H9 (cell line): ENCODE measurements at regions not wholly inside any gene's neighbourhood (a gene's known extent, or its start where the extent isn't known, plus 50 kb on each side); places are given as distances from the start of the nearest gene placed in this dataset.

Experiments
- DNase-seq: peaks from one replicate; pipeline ENCODE4 v3.0.0-alpha.2; 2017
- H2AFZ ChIP-seq: one replicate; pipeline ENCODE4 v1.6.1; 2013; ENCODE audit warnings: mild to moderate bottlenecking, low read length, control low read depth, moderate library complexity
- H2AK5ac ChIP-seq: 2 replicates; pipeline ENCODE4 v1.6.1; 2013; ENCODE audit warnings: low read length, control low read depth, mixed read lengths; ENCODE audit not compliant: insufficient read length
- H2BK120ac ChIP-seq: one replicate; pipeline ENCODE4 v1.6.1; 2013; ENCODE audit warnings: low read depth, mild to moderate bottlenecking, low read length, control low read depth, inconsistent platforms; ENCODE audit not compliant: poor library complexity, severe bottlenecking
- H2BK12ac ChIP-seq: 2 replicates; pipeline ENCODE4 v1.6.1; 2013; ENCODE audit warnings: low read length, control low read depth, mixed read lengths, low read depth; ENCODE audit not compliant: insufficient read length
- H2BK15ac ChIP-seq: 2 replicates; pipeline ENCODE4 v1.6.1; 2013; ENCODE audit warnings: low read depth, low read length, control low read depth
- H2BK20ac ChIP-seq: one replicate; pipeline ENCODE4 v1.6.1; 2013; ENCODE audit warnings: low read depth, mild to moderate bottlenecking, low read length, control low read depth, inconsistent platforms; ENCODE audit not compliant: poor library complexity, severe bottlenecking
- H2BK5ac ChIP-seq: 2 replicates; pipeline ENCODE4 v1.6.1; 2013; ENCODE audit warnings: low read length, control low read depth, mixed read lengths; ENCODE audit not compliant: insufficient read length
- H3K14ac ChIP-seq: 2 replicates; pipeline ENCODE4 v1.6.1; 2013; ENCODE audit warnings: low read length, control low read depth; ENCODE audit not compliant: insufficient read depth
- H3K18ac ChIP-seq: 2 replicates; pipeline ENCODE4 v1.6.1; 2013; ENCODE audit warnings: low read depth, mild to moderate bottlenecking, mixed read lengths, low read length, control low read depth; ENCODE audit not compliant: insufficient read length
- H3K23ac ChIP-seq: 2 replicates; pipeline ENCODE4 v1.6.1; 2013; ENCODE audit warnings: low read length, control low read depth, mixed read lengths, low read depth; ENCODE audit not compliant: insufficient read length
- H3K23me2 ChIP-seq: 2 replicates; pipeline ENCODE4 v1.6.1; 2013; ENCODE audit warnings: low read depth, mild to moderate bottlenecking, mixed read lengths, low read length, control low read depth; ENCODE audit not compliant: insufficient read length, poor library complexity, severe bottlenecking
- H3K27ac ChIP-seq: 2 replicates; pipeline ENCODE4 v1.5.1; 2013; ENCODE audit warnings: low read length, control low read depth, mixed read lengths, low read depth; ENCODE audit not compliant: insufficient read length
- H3K27me3 ChIP-seq: 2 replicates; pipeline ENCODE4 v1.6.1; 2013; ENCODE audit warnings: low read length, control low read depth, inconsistent platforms; ENCODE audit not compliant: insufficient read depth
- H3K4ac ChIP-seq: 2 replicates; pipeline ENCODE4 v1.6.1; 2013; ENCODE audit warnings: low read depth, mild to moderate bottlenecking, control low read depth, inconsistent platforms, low read length, moderate library complexity
- H3K4me1 ChIP-seq: 2 replicates; pipeline ENCODE4 v1.6.1; 2013; ENCODE audit warnings: low read length, control low read depth, inconsistent platforms; ENCODE audit not compliant: insufficient read depth
- H3K4me2 ChIP-seq: 2 replicates; pipeline ENCODE4 v1.6.1; 2013; ENCODE audit warnings: low read length, control low read depth, mixed read lengths; ENCODE audit not compliant: insufficient read length, insufficient read depth
- H3K56ac ChIP-seq: 2 replicates; pipeline ENCODE4 v1.6.1; 2013; ENCODE audit warnings: low read depth, mild to moderate bottlenecking, mixed read lengths, low read length, control low read depth; ENCODE audit not compliant: insufficient read length
- H3K79me1 ChIP-seq: 2 replicates; pipeline ENCODE4 v1.6.1; 2013; ENCODE audit warnings: low read depth, mild to moderate bottlenecking, moderate library complexity, low read length, control low read depth, inconsistent platforms; ENCODE audit not compliant: insufficient read depth, poor library complexity, severe bottlenecking
- H3K79me2 ChIP-seq: 2 replicates; pipeline ENCODE4 v1.6.1; 2013; ENCODE audit warnings: low read length, control low read depth, inconsistent platforms; ENCODE audit not compliant: insufficient read depth
- H3K9ac ChIP-seq: 2 replicates; pipeline ENCODE4 v1.6.1; 2013; ENCODE audit warnings: low read length, control low read depth, mixed read lengths; ENCODE audit not compliant: insufficient read length; ENCODE audit errors: extremely low read depth
- H3K9me3 ChIP-seq: one replicate; pipeline ENCODE4 v1.6.1; 2013; ENCODE audit warnings: low read depth, low read length, inconsistent platforms; ENCODE audit not compliant: control insufficient read depth
- H3T11ph ChIP-seq: one replicate; pipeline ENCODE4 v1.6.1; 2013; ENCODE audit warnings: mild to moderate bottlenecking, low read length, control low read depth, inconsistent platforms
- H4K20me1 ChIP-seq: one replicate; pipeline ENCODE4 v1.6.1; 2013; ENCODE audit not compliant: control insufficient read depth, insufficient read length, insufficient read depth
- H4K5ac ChIP-seq: 2 replicates; pipeline ENCODE4 v1.6.1; 2013; ENCODE audit warnings: low read depth, mild to moderate bottlenecking, mixed read lengths, low read length, control low read depth; ENCODE audit not compliant: insufficient read length
- H4K8ac ChIP-seq: replicated peaks from 2 replicates; pipeline ENCODE4 v1.6.1; 2013; ENCODE audit warnings: low read length, control low read depth, mixed read lengths, low read depth; ENCODE audit not compliant: insufficient read length
- H4K91ac ChIP-seq: 2 replicates; pipeline ENCODE4 v1.6.1; 2013; ENCODE audit warnings: low read depth, mild to moderate bottlenecking, moderate library complexity, mixed read lengths, low read length, control low read depth; ENCODE audit not compliant: insufficient read length
- H3K27ac Mint-ChIP-seq, 3 experiments: 2 replicates in 2 of 3; 3 replicates in 1 of 3; pipeline ENCODE4 v1.8.0; 2020 to 2021; ENCODE audit warnings: mixed read lengths in 3 of 3, mild to moderate bottlenecking in 1 of 3, moderate library complexity in 1 of 3
- H3K27me3 Mint-ChIP-seq: 2 replicates; pipeline ENCODE4 v1.8.0; 2021; ENCODE audit warnings: low read depth, mild to moderate bottlenecking, moderate library complexity, mixed read lengths
- H3K36me3 Mint-ChIP-seq, 3 experiments: 2 replicates in 2 of 3; 3 replicates in 1 of 3; pipeline ENCODE4 v1.8.0; 2020 to 2021; ENCODE audit warnings: low read depth in 3 of 3, mixed read lengths in 3 of 3; ENCODE audit not compliant: insufficient read depth in 1 of 3
- H3K4me1 Mint-ChIP-seq, 2 experiments: 2 replicates each; pipeline ENCODE4 v1.8.0; 2020; ENCODE audit warnings: mixed read lengths in 2 of 2
- H3K4me3 Mint-ChIP-seq, 2 experiments: 2 replicates in 1 of 2; 3 replicates in 1 of 2; pipeline ENCODE4 v1.8.0; 2020 to 2021; ENCODE audit warnings: mild to moderate bottlenecking in 2 of 2, mixed read lengths in 2 of 2, moderate library complexity in 1 of 2
- H3K9me3 Mint-ChIP-seq, 2 experiments: 2 replicates in 1 of 2; 3 replicates in 1 of 2; pipeline ENCODE4 v1.8.0; 2020; ENCODE audit warnings: mild to moderate bottlenecking in 2 of 2, mixed read lengths in 2 of 2, moderate library complexity in 1 of 2
- WGBS: extraction: QIAGEN DNeasy Blood & Tissue Kit; methylation state at CpG from one replicate; pipeline ENCODE4 v1.1.7; 2013; ENCODE audit warnings: missing lambda C conversion rate, low lambda C conversion rate, mixed read lengths; ENCODE audit not compliant: insufficient read length; ENCODE audit errors: extremely low coverage; 5-methylcytosine and 5-hydroxymethylcytosine counted together
- TF ChIP-seq, protein P1 (sequence below): fragments of 200-600 bp; sonication (generic); conservative IDR thresholded peaks from 3 replicates; pipeline ENCODE4 v1.8.0; 2021; ENCODE audit warnings: antibody characterized with exemption, mild to moderate bottlenecking

DNA sequence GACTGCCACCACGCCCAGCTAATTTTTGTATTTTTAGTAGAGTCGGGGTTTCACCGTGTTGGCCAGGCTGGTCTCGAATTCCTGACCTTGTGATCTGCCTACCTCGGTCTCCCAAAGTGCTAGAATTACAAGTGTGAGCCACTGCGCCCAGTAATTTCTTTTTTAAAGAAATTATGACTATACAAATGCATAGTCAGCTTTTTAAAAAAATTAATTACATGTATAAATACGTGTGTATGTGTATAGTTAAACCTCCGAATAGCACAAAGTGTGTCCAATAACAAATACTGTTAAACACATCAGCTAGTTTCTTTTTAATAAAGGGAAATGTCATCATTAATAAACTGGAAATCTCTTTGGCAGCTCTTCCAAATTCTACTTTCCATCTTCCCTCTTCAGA, 135.5 kb upstream of the SALL4 start:
- H3K9ac ChIP-seq = no peak overlapping the region
- no peak overlapping the region for H3K23ac ChIP-seq
- no peak overlapping the region for H2BK15ac ChIP-seq
- TF ChIP-seq, protein P1, sequence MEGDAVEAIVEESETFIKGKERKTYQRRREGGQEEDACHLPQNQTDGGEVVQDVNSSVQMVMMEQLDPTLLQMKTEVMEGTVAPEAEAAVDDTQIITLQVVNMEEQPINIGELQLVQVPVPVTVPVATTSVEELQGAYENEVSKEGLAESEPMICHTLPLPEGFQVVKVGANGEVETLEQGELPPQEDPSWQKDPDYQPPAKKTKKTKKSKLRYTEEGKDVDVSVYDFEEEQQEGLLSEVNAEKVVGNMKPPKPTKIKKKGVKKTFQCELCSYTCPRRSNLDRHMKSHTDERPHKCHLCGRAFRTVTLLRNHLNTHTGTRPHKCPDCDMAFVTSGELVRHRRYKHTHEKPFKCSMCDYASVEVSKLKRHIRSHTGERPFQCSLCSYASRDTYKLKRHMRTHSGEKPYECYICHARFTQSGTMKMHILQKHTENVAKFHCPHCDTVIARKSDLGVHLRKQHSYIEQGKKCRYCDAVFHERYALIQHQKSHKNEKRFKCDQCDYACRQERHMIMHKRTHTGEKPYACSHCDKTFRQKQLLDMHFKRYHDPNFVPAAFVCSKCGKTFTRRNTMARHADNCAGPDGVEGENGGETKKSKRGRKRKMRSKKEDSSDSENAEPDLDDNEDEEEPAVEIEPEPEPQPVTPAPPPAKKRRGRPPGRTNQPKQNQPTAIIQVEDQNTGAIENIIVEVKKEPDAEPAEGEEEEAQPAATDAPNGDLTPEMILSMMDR = no peak
- Mint-ChIP-seq H3K4me3 (no peak overlapping the region), H3K4me1 (peaks cover 4 to 12% of the 10 kb centered on the region in 2 experiments), H3K27me3 (no peaks in the 10 kb centered on the region), H3K27ac (no peak overlapping the region; a peak in 1 of 7 replicates), H3K9me3 (no peaks in the 10 kb centered on the region), H3K36me3 (no peaks in the 10 kb centered on the region)
- H2BK5ac ChIP-seq = no peak overlapping the region
- no peak overlapping the region for H2BK120ac ChIP-seq
- H2BK20ac ChIP-seq = no peak overlapping the region
- no peaks in the 10 kb centered on the region for H3K4me1 ChIP-seq
- no peak overlapping the region for H4K5ac ChIP-seq
- H3T11ph ChIP-seq = no peak overlapping the region
- H3K18ac ChIP-seq = no peak overlapping the region
- no peak overlapping the region for H2AFZ ChIP-seq
- no peak overlapping the region for H3K4me2 ChIP-seq
- no peak overlapping the region for H3K4ac ChIP-seq
- H3K56ac ChIP-seq = no peak overlapping the region
- no peaks in the 10 kb centered on the region for H3K9me3 ChIP-seq
- H3K79me1 ChIP-seq = no peaks in the 10 kb centered on the region
- no peak overlapping the region for H3K14ac ChIP-seq
- no peak overlapping the region for H2BK12ac ChIP-seq
- no peaks in the 10 kb centered on the region for H3K27me3 ChIP-seq
- H4K91ac ChIP-seq = no peak overlapping the region
- no peaks in the 10 kb centered on the region for H3K79me2 ChIP-seq
- no CpG with 5 or more reads among the region's 8 CpGs for WGBS
- no peak overlapping the region for H3K27ac ChIP-seq
- no peak overlapping the region for H4K8ac ChIP-seq
- DNase-seq = no peak
- no peak overlapping the region for H2AK5ac ChIP-seq
- H4K20me1 ChIP-seq = no peaks in the 10 kb centered on the region
- H3K23me2 ChIP-seq = no peaks in the 10 kb centered on the region
